Fibroblast of the aortic adventitia (primary cell): ENCODE measurements at regions not wholly inside any gene's neighbourhood (a gene's known extent, or its start where the extent isn't known, plus 50 kb on each side); places are given as distances from the start of the nearest gene placed in this dataset.

Source experiments
- DNase-seq: peaks from one replicate; pipeline ENCODE4 v3.0.0-alpha.2; 2010; ENCODE audit warnings: low read depth
- H3K4me3 ChIP-seq: 2 replicates; pipeline ENCODE4 v1.5.1; 2011; ENCODE audit warnings: low read depth, mild to moderate bottlenecking, control low read depth, low read length, moderate library complexity
- CTCF ChIP-seq: IDR thresholded peaks from 2 replicates; pipeline ENCODE4 v1.5.1; 2011; ENCODE audit warnings: mild to moderate bottlenecking, low read length, control low read depth, inconsistent platforms; ENCODE audit not compliant: insufficient read depth

- DNase-seq = no peak
- H3K4me3 ChIP-seq = no peak overlapping the region
- TF ChIP-seq CTCF = no peak
Measured at GRCh38 chr16:47967374-47967773, 188.4 kb downstream of the ABCC12 start.

GRCh38 chr16:47966325-47966724 lies 189.5 kb downstream of the ABCC12 start:
- DNase-seq = no peak
- no peak overlapping the region for H3K4me3 ChIP-seq
- no peak for TF ChIP-seq CTCF

DNA sequence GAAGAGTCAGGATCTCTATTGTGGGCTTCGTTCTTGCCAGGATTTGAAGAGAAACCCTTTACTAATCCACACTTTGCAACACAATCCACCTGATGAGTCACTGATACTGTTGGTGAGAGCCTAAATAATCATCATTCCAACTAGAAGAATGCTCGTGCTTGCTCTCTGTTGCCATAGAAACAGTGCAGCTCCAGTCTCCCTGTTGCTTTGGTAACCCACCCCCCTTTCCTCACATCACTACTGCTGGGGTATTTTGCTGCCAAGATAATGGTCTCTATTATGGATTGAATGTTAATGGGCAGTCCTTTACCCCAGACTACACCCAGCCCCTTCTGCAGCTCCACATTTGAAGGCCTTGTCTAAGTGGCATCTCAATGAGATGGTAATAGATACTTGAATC lies 190.4 kb downstream of the ABCC12 start:
- DNase-seq = peak; percentile 11
- H3K4me3 ChIP-seq = no peak overlapping the region
- TF ChIP-seq CTCF = no peak

GRCh38 chr16:47958726-47959125 lies 197.1 kb downstream of the ABCC12 start:
- no peak for TF ChIP-seq CTCF
- no peak for DNase-seq
- no peak overlapping the region for H3K4me3 ChIP-seq

GRCh38 chr16:47956916-47957315 lies 198.9 kb downstream of the ABCC12 start:
- no peak overlapping the region for H3K4me3 ChIP-seq
- DNase-seq = no peak
- no peak for TF ChIP-seq CTCF

DNA sequence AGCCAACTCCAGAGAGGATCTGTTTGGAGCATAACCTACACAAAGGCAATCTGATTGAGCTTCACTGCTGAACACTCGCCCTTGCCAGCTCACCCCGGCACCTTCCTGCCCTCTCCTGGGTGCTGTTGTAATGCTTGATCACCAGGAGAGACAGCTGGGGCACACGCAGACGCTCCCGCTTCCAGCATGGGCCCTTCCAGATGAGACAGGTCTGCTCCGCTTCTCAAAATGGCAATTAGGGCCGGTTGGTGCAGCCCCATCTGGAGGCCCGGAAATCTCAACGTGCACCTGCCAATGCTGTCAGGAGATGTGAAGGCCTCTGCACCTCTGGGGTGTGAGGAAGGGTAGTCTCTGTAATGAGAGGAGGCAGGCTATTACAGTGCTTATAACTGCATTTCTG lies 206.1 kb downstream of the ABCC12 start:
- no peak for DNase-seq
- TF ChIP-seq CTCF = no peak
- H3K4me3 ChIP-seq = no peak overlapping the region

GRCh38 chr16:47949276-47949675 lies 206.5 kb downstream of the ABCC12 start:
- no peak for DNase-seq
- no peak for TF ChIP-seq CTCF
- H3K4me3 ChIP-seq = no peak overlapping the region
